Cardiac fibroblast (primary cell): ENCODE measurements at regions not wholly inside any gene's neighbourhood (a gene's known extent, or its start where the extent isn't known, plus 50 kb on each side); places are given as distances from the start of the nearest gene placed in this dataset.
"Not testable (repeated sequence)": the region's sequence is repeated elsewhere in the genome, so short reads cannot be mapped to it uniquely, and the experiment has no call there.

Source experiments
- DNase-seq, 2 donors: peaks; one replicate each; pipeline versions ENCODE4 v3.0.0 to v3.0.0-alpha.2; 2010; ENCODE audit warnings: low read depth in 2 of 2
- H3K4me3 ChIP-seq, 2 donors: replicated peaks in 1 of 2; 1 replicate in 1 of 2; 2 replicates in 1 of 2; pipeline ENCODE4 v1.5.1; 2011; ENCODE audit warnings: low read depth in 2 of 2, low read length in 2 of 2, mild to moderate bottlenecking in 2 of 2, moderate library complexity in 1 of 2
- TF ChIP-seq, protein P1 (sequence below): IDR thresholded peaks from one replicate; pipeline ENCODE4 v1.5.1; 2011; ENCODE audit warnings: low read depth, mild to moderate bottlenecking, low read length, inconsistent platforms

DNA sequence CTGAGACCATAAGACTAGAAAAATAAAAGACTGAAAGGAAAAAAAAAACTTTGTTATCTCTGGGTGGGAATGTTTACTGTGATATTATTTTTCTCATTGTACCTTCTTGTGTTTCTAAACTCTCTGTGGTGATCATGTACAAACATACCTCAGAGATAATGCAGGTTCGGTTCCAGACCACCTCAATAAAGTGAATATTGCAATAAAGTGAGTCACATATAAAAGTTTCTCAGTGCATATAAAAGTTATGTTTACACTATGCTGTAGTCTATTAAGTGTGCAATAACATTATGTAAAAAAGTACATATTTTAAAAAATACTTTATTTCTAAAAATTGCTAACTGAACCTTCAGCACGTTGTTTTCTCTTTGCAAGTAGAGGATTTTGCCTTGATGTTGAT, 137.5 kb downstream of the CENPF start:
- DNase-seq, result no peak
- TF ChIP-seq, protein P1, sequence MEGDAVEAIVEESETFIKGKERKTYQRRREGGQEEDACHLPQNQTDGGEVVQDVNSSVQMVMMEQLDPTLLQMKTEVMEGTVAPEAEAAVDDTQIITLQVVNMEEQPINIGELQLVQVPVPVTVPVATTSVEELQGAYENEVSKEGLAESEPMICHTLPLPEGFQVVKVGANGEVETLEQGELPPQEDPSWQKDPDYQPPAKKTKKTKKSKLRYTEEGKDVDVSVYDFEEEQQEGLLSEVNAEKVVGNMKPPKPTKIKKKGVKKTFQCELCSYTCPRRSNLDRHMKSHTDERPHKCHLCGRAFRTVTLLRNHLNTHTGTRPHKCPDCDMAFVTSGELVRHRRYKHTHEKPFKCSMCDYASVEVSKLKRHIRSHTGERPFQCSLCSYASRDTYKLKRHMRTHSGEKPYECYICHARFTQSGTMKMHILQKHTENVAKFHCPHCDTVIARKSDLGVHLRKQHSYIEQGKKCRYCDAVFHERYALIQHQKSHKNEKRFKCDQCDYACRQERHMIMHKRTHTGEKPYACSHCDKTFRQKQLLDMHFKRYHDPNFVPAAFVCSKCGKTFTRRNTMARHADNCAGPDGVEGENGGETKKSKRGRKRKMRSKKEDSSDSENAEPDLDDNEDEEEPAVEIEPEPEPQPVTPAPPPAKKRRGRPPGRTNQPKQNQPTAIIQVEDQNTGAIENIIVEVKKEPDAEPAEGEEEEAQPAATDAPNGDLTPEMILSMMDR, result no peak
- no peak overlapping the region for H3K4me3 ChIP-seq

DNA sequence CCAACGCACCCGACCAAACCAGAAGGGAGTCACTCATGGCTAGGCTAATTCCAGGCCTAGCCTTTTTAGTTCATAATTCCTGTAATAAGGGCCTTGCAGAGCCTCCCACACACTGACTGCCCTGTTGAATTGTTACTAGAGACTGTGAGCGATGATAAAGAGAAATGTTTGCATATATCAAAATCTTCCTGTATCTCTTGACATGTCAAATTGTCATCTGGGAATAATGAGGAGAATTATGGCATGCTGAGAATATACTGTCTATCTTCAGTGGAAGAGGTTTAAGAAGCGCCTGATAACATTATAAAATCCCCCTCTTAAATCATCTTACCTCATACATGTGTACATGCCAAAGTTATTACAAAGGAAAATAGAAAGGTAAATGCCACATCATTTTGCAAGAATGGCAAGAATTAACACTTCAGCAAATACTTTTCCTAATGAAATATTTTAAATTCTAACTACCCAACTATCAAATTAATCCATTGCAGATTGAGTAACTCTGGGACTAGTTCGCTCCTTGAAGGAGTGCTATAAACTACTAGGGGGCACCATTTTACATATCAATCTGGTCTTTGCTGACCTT, 144.1 kb downstream of the CENPF start:
- no peak overlapping the region for H3K4me3 ChIP-seq
- no peak for DNase-seq
- TF ChIP-seq, protein P1, result no peak

GRCh38 chr1:214753236-214753852, 150.3 kb downstream of the CENPF start:
- no peak overlapping the region for H3K4me3 ChIP-seq
- no peak for DNase-seq
- TF ChIP-seq, protein P1, result no peak

DNA sequence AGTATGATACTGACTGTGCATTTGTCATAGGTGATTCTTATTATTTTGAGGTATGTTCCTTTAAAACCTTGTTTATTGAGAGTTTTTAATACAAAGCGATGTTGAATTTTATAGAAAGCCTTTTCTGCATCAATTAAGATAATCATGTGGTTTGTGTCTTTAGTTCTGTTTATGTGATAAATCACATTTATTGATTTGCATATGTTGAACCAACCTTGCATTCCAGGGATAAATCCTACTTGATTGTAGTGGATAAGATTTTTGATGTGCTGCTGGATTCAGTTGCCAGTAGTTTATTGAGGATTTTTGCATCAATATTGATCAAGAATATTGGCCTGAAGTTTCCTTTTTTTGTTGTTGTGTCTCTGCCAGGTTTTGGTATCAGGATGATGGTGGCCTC, 158.0 kb downstream of the CENPF start:
- TF ChIP-seq, protein P1, result no peak
- no peak for DNase-seq
- H3K4me3 ChIP-seq, result no peak overlapping the region

DNA sequence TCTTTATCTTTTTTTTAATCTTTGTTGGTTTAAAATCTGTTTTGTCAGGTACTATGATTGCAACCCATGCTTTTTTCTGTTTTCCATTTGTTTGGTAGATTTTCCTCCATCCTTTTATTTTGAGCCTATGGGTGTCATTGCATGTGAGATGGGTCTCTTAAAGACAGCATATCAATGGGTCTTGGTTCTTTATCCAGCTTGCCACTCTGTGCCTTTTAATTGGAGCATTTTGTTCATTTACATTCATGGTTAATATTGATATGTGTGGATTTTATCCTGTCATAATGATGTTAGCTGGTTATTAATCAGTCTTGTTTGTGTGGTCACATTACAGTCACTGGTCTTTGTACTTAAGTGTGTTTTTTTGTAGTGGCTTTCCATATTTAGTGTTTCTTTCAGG, 159.9 kb downstream of the CENPF start:
- DNase-seq, result no peak
- TF ChIP-seq, protein P1, result no peak
- no peak overlapping the region for H3K4me3 ChIP-seq

- TF ChIP-seq, protein P1, result no peak
- no peak for DNase-seq
- no peak overlapping the region for H3K4me3 ChIP-seq
These were observed 161.5 kb downstream of the CENPF start for GRCh38 chr1:214764502-214764901.

GRCh38 chr1:214767221-214767620, 164.2 kb downstream of the CENPF start:
- no peak for DNase-seq
- H3K4me3 ChIP-seq, result no peak overlapping the region
- TF ChIP-seq, protein P1, result no peak

GRCh38 chr1:214769666-214770065, 166.7 kb downstream of the CENPF start:
- not testable (repeated sequence) for H3K4me3 ChIP-seq, DNase-seq
